Mucosa of stomach (tissue), 1 donor: ENCODE measurements at regions not wholly inside any gene's neighbourhood (a gene's known extent, or its start where the extent isn't known, plus 50 kb on each side); places are given as distances from the start of the nearest gene placed in this dataset.

ENCODE experiments used
- H3K27me3 ChIP-seq: one replicate; pipeline ENCODE4 v1.7.0; 2013; ENCODE audit warnings: mild to moderate bottlenecking, low read length; ENCODE audit not compliant: control insufficient read depth, insufficient read depth
- H3K36me3 ChIP-seq: one replicate; pipeline ENCODE4 v1.7.0; 2013; ENCODE audit warnings: low read length; ENCODE audit not compliant: control insufficient read depth, insufficient read depth
- H3K4me1 ChIP-seq: one replicate; pipeline ENCODE4 v1.7.0; 2013; ENCODE audit warnings: mild to moderate bottlenecking, low read length; ENCODE audit not compliant: control insufficient read depth, insufficient read depth
- H3K4me3 ChIP-seq: one replicate; pipeline ENCODE4 v1.7.0; 2013; ENCODE audit warnings: low read length
- H3K9ac ChIP-seq: one replicate; pipeline ENCODE4 v1.7.0; 2013; ENCODE audit warnings: mild to moderate bottlenecking, low read length, moderate library complexity
- H3K9me3 ChIP-seq: one replicate; pipeline ENCODE4 v1.7.0; 2013; ENCODE audit warnings: mild to moderate bottlenecking, low read length, moderate library complexity; ENCODE audit not compliant: control insufficient read depth
- donor health status: Pancreatic carcinoma.

DNA sequence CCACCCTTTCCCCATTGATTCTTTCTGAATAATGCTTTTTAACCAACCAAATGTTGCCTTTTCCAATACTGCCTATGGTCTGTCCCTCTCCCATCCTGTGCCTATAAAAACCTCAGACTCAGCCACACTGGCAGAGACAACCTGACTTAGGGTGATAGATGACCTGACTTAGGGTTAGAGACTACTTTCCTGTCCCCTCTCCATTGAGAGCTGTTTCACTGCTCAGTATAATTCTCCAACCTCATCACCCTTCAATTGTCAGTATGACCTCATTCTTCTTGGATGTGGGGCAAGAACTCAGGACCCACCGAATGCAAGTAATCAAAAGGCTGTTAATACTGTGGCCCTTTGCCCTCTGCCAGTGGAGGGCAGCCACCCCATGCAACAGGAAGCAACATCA, 182.3 kb upstream of the STK17B start:
- Histone ChIP-seq H3K36me3 (no peaks in the 10 kb centered on the region), H3K4me1 (no peaks in the 10 kb centered on the region), H3K9me3 (no peaks in the 10 kb centered on the region), H3K9ac (no peak overlapping the region), H3K27me3 (no peaks in the 10 kb centered on the region), H3K4me3 (no peak overlapping the region)

DNA sequence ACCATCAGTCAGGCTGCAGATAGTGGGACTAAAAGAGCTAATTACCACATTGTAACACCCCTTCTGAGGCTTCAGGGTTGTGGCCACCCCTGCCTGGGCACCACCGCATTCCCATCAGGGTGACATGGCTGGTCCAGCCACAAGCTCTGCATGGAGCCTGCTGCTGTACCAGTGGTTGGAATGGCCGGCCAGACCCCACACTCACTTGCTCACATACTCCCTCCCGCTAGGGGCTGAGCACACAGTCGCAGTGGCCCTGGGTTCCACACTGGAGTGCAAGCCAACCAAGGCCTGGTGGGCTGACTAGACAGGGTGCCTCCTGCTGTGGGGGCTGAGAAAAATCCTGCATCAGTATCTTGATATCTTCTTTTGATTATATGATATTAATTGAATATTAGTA, 182.8 kb upstream of the STK17B start:
- H3K9ac ChIP-seq, result no peak overlapping the region

DNA sequence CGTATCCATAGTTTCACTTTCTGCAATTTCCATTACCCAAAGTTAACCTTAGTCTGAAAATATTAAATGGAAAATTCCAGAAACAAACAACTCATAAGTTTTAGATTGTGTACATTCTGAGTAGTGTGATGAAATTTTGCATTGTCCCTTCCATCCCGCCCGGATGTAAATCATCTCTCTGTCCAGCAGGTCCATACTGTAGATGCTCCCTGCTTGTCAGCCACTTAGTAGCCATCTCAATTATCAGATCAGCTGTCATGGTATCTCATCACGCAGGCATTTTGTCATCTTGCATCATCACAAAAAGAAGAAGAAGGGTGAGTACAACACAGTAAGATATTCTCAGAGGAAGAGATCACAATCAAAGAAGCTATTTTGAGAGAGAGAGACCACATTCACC, 185.0 kb upstream of the STK17B start:
- no peaks in the 10 kb centered on the region for H3K4me1 ChIP-seq
- H3K9ac ChIP-seq, result no peak overlapping the region
- no peaks in the 10 kb centered on the region for H3K27me3 ChIP-seq
- H3K36me3 ChIP-seq, result no peaks in the 10 kb centered on the region
- no peaks in the 10 kb centered on the region for H3K9me3 ChIP-seq
- no peak overlapping the region for H3K4me3 ChIP-seq

More for the DNA sequence above, 182.8 kb upstream of the STK17B start:
- no peak overlapping the region for H3K4me3 ChIP-seq
- no peaks in the 10 kb centered on the region for H3K9me3 ChIP-seq
- no peaks in the 10 kb centered on the region for H3K27me3 ChIP-seq
- no peaks in the 10 kb centered on the region for H3K4me1 ChIP-seq
- H3K36me3 ChIP-seq, result no peaks in the 10 kb centered on the region

DNA sequence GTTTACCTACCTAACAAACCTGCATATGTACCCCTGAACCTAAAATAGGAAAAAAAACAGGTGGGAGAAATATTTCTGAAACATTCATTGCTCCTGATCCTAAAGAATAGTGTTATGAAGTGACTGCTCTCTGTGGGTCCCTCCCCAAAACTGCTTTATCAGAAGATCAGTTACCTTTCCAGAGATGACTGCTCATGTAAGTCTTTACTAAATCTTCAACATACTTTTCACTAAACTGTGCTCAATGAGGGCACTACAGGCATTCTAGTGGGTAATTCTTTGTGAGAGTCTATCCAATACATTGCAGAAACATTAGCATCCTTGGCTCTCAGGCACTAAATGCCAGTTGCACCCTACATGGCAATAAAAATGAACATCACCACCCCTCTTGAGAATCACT, 189.3 kb upstream of the STK17B start:
- Histone ChIP-seq H3K4me1 (no peaks in the 10 kb centered on the region), H3K4me3 (no peak overlapping the region), H3K9ac (no peak overlapping the region), H3K27me3 (no peaks in the 10 kb centered on the region), H3K36me3 (no peaks in the 10 kb centered on the region), H3K9me3 (no peaks in the 10 kb centered on the region)

DNA sequence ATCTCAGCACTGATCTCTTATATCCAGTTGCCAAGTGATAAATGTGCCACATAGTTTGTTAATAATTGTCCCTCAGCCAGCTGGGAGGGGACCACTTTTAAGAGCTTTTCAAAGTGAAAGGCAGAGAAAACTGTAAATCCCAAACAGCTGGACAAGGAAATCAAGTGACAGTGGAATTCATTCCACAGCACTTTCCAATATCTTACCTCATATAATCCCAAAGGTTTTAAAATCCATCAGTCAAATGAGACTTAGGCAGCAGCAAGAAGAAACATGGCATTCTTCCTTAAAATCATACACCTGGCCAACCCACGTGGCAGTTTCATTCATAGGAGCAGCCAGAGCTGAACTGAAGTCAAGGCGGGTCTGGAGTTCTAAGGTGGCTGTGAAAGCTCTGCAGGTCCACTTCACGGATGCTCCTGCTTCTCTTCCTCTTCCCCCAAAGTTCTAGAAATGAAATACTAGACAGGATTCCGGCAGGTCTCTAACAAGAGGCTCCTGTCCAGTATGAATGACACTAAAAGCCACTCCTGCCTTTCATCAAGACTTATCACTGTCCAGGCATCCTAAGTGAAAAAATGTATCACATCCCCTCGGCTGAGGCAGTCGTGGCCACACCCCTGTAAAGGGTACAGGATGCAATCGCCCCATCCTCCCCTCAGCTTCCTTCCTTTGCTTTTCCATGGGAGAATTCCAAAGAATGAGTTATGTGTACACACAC, 190.4 kb upstream of the STK17B start:
- Histone ChIP-seq H3K27me3 (no peaks in the 10 kb centered on the region), H3K9ac (no peak overlapping the region), H3K4me1 (no peaks in the 10 kb centered on the region), H3K4me3 (no peak overlapping the region), H3K36me3 (no peaks in the 10 kb centered on the region), H3K9me3 (no peaks in the 10 kb centered on the region)

DNA sequence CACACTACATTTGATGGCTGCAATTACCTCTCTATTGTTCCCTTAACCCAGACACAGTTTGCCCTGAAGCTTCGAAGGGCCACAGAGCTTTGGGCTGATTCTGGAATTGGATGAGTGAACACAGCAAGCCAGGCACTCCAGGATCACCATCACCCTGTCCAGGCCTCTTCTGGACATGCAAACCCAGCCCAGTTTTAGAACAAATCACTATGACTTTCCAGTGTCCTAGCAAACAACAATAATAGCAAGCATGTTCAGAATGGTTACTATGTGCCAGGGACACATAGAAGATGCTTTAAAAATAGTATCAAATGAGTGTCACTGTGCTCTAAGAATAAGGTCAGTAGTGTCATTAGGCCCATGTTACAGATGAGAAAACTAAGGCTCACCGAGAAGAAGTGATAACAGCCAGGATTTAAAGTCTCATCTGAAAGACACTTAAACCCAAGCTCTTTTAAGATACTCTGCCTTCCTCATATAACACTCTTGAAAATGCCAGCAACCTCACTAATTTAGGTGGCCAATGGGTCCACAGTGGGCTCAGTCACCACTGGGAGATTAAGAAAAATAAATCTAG, 191.7 kb upstream of the STK17B start:
- H3K27me3 ChIP-seq, result no peaks in the 10 kb centered on the region
- no peaks in the 10 kb centered on the region for H3K9me3 ChIP-seq
- no peak overlapping the region for H3K9ac ChIP-seq
- no peaks in the 10 kb centered on the region for H3K4me1 ChIP-seq
- H3K36me3 ChIP-seq, result no peaks in the 10 kb centered on the region
- no peak overlapping the region for H3K4me3 ChIP-seq

DNA sequence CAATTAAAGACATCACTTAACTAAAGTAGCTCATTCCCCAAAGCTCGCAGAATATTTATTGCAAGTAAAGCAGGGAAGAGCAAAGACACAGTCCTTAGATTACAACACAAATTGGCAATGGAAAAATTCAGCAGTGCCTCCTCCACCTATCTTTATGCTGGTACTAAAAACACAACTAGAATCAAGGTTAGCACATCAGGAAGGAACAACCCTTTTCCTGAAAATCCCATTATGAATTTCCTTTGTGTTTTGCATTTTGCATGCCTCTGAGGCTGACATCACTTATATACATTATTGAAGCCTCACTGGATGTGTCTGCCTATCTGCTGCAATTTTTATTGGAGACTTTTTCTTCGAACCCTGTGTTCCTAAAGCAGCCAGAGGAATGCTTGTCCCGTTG, 193.8 kb upstream of the STK17B start:
- H3K9me3 ChIP-seq, result no peaks in the 10 kb centered on the region
- H3K36me3 ChIP-seq, result no peaks in the 10 kb centered on the region
- H3K9ac ChIP-seq, result no peak overlapping the region
- no peaks in the 10 kb centered on the region for H3K4me1 ChIP-seq
- H3K27me3 ChIP-seq, result no peaks in the 10 kb centered on the region
- H3K4me3 ChIP-seq, result no peak overlapping the region

DNA sequence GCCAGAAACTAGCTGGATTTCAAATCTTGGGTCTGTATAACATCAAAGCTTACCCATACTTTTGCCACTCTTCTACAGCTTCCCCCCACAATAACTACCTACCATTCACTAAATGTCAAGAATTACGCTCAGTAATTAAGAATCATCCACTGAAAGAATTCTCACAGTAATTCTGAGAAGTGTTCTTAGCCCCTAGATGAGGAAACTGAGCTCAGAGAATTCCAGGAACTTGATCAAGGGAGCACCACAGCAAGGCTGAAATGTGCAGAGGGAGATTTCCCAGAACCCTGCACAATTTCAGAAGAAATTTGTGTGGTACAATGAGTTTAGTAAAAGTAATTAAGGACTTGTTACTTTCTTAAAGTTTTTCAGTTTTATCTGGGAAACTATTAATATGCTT, 194.5 kb upstream of the STK17B start:
- H3K4me3 ChIP-seq, result no peak overlapping the region
- no peaks in the 10 kb centered on the region for H3K4me1 ChIP-seq
- H3K9me3 ChIP-seq, result no peaks in the 10 kb centered on the region
- H3K9ac ChIP-seq, result no peak overlapping the region
- H3K36me3 ChIP-seq, result no peaks in the 10 kb centered on the region
- H3K27me3 ChIP-seq, result no peaks in the 10 kb centered on the region

DNA sequence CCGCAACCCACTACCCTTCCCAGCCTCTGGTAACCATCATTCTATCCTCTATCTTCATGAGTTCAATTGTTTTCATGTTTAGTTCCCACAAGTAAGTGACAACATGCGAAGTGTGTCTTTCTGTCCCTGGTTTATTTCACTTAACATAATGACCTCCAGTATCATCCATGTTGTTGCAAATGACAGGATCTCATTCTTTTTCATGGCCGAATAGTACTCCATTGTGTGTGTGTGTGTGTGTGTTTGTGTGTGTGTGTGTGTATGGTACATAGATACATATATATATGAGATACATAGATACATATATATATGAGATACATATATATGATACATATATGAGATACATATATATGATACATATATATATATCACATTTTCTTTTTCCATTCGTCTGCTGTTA, 196.3 kb upstream of the STK17B start:
- Histone ChIP-seq H3K36me3 (no peaks in the 10 kb centered on the region), H3K9me3 (no peaks in the 10 kb centered on the region), H3K4me1 (no peaks in the 10 kb centered on the region), H3K9ac (no peak overlapping the region), H3K27me3 (no peaks in the 10 kb centered on the region), H3K4me3 (no peak overlapping the region)

DNA sequence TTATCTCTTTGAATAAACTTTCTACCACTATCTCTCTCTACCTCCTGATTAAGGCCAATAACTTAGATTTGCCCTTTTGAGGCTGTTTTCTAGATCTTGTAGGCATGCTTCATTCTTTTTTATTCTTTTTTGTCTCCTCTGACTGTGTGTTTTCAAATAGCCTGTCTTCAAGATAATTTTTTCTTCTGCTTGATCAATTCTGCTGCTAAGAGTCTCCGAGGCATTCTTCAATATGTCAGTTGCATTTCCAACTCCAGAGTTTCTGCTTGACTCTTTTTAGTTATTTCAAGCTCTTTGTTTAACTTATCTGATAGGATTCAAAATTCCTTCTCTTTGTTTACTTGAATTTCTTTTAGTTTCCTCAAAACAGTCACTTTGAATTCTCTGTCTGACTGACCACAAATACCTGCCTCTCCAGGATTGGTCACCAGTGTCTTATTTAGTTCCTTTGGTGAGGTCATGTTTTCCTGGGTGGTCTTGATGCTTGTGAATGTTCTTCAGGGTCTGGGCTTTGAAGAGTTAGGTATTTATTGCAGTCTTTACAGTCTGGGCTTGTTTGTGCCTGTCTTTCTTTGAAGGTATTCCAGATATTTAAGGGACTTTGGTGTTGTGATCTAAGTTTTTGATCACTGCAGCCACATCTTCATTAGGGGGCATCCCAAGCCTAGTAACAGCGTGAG, 197.3 kb upstream of the STK17B start:
- Histone ChIP-seq H3K9me3 (no peaks in the 10 kb centered on the region), H3K36me3 (no peaks in the 10 kb centered on the region), H3K27me3 (no peaks in the 10 kb centered on the region), H3K4me3 (no peak overlapping the region), H3K9ac (no peak overlapping the region), H3K4me1 (no peaks in the 10 kb centered on the region)

DNA sequence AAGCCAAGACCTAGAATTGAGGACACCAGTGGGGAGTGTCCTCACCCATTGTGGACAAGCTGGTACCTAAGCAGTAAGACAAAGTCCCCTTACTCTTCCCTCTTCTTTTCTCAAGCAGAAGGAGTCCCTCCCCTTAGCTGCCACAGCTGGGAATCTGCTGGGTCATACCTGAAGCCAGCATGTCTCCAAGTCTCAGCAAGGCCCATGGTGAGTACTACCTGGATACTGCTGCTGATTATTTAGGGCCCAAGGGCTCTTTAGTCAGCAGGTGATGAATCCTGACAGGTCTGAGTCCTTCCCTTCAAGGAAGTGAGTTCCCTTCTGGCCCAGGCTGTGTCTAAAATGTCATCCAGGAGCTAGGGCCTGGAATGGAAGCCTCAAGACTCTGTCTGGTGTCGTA, 198.6 kb upstream of the STK17B start:
- H3K9ac ChIP-seq, result no peak overlapping the region
- no peaks in the 10 kb centered on the region for H3K4me1 ChIP-seq
- H3K4me3 ChIP-seq, result no peak overlapping the region
- no peaks in the 10 kb centered on the region for H3K9me3 ChIP-seq
- H3K36me3 ChIP-seq, result no peaks in the 10 kb centered on the region
- no peaks in the 10 kb centered on the region for H3K27me3 ChIP-seq

DNA sequence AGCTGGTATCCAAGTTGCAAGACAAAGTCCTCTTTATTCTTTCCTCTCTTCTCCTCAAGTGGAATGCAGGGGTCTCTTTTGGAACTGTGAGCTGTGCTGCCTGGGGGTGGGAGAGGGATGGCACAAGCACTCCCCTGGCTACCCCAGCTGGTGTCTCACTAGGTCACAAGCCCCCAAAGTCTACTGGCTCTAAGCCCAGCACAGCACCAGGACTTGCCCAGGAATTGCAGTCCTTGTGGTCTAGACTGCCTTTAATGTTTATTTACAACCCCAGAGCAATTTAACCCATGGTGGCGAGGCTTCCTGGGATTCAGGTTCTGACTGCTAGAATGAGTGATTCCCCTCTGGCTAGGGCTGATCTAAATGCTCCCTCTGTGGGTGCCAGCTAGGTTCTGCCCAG, 199.0 kb upstream of the STK17B start:
- Histone ChIP-seq H3K4me3 (no peak overlapping the region), H3K9me3 (no peaks in the 10 kb centered on the region), H3K27me3 (no peaks in the 10 kb centered on the region), H3K4me1 (no peaks in the 10 kb centered on the region), H3K36me3 (no peaks in the 10 kb centered on the region), H3K9ac (no peak overlapping the region)
